ENCODE measurements at regions not wholly inside any gene's neighbourhood (a gene's known extent, or its start where the extent isn't known, plus 50 kb on each side); places are given as distances from the start of the nearest gene placed in this dataset.

DNA sequence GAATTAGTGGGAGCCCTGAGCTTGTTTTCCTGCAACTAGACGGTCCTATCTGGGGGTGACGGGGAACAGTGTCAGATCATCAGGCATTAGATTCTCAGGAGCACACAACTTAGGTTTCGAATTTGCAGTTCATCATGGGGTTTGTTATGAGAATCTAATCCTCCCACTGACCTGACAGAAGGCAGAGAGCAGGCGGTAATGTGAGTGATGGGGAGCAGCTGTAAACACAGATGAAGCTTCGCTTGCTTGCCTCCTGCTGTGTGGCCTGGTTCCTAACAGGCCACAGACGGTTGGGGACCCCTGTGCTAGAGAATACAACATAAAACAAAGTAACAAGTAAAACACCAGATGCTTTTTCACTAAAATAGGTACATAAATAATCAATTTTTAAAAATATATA is 86.2 kb upstream of the BLTP1 start:
- H3K9ac ChIP-seq (ENCODE audit: low read length) = no peak overlapping the region
- no peaks in the 10 kb centered on the region for H3K27me3 ChIP-seq (ENCODE audit: control insufficient read depth, insufficient read depth, low read length)
- H3K4me1 ChIP-seq (ENCODE audit: control insufficient read depth, low read depth, low read length) = no peaks in the 10 kb centered on the region
- H3K36me3 ChIP-seq (ENCODE audit: control insufficient read depth, low read depth, low read length) = no peaks in the 10 kb centered on the region
- no peaks in the 10 kb centered on the region for H3K9me3 ChIP-seq (ENCODE audit: control insufficient read depth, low read depth, low read length)
- no peak overlapping the region for H3K27ac ChIP-seq (ENCODE audit: low read length)
- no peak overlapping the region for H3K4me3 ChIP-seq (ENCODE audit: low read length)

DNA sequence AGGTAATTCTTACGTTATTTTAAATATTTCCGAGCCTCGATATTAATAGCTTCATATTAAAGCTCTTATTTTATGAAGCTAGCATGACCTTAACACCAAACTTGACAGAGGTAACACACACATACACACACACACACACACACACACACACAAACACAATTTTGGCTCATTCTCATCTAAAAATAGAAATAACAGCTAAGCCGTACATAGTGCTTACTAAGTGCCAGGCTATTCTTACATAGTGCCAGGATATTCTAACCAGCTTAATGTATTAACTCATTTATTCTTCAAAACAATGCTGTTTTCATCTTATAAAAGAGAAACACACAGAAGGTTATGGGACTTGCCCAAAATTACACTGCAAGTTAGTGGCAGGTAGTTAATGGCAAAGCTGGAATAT is 87.0 kb upstream of the BLTP1 start:
- Histone ChIP-seq H3K4me1 (ENCODE audit: control insufficient read depth, low read depth, low read length) (no peaks in the 10 kb centered on the region), H3K9me3 (ENCODE audit: control insufficient read depth, low read depth, low read length) (no peaks in the 10 kb centered on the region), H3K27me3 (ENCODE audit: control insufficient read depth, insufficient read depth, low read length) (no peaks in the 10 kb centered on the region), H3K36me3 (ENCODE audit: control insufficient read depth, low read depth, low read length) (no peaks in the 10 kb centered on the region), H3K4me3 (ENCODE audit: low read length) (no peak overlapping the region), H3K9ac (ENCODE audit: low read length) (no peak overlapping the region), H3K27ac (ENCODE audit: low read length) (no peak overlapping the region)

DNA sequence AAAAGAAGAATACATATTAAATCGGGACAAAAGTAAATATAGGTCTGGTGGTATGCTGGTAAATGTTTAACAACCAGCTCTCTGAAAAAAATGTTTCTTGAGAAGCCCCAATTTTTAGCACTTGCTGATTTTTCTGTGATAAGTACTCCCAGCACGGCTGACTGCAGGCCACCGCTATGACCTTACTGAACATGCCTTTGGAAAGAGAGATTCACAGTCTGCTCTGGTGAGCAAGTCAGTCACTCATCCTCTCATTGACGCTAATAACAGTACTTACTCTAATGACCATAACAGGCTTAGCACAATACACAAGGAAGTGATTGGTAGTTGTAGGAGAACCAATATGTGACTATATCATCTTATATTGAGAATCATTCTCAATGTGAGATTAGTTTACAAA is 98.9 kb upstream of the BLTP1 start:
- no peaks in the 10 kb centered on the region for H3K9me3 ChIP-seq (ENCODE audit: control insufficient read depth, low read depth, low read length)
- no peaks in the 10 kb centered on the region for H3K36me3 ChIP-seq (ENCODE audit: control insufficient read depth, low read depth, low read length)
- no peak overlapping the region for H3K9ac ChIP-seq (ENCODE audit: low read length)
- H3K4me3 ChIP-seq (ENCODE audit: low read length) = no peak overlapping the region
- H3K27ac ChIP-seq (ENCODE audit: low read length) = no peak overlapping the region
- no peaks in the 10 kb centered on the region for H3K4me1 ChIP-seq (ENCODE audit: control insufficient read depth, low read depth, low read length)
- no peaks in the 10 kb centered on the region for H3K27me3 ChIP-seq (ENCODE audit: control insufficient read depth, insufficient read depth, low read length)

DNA sequence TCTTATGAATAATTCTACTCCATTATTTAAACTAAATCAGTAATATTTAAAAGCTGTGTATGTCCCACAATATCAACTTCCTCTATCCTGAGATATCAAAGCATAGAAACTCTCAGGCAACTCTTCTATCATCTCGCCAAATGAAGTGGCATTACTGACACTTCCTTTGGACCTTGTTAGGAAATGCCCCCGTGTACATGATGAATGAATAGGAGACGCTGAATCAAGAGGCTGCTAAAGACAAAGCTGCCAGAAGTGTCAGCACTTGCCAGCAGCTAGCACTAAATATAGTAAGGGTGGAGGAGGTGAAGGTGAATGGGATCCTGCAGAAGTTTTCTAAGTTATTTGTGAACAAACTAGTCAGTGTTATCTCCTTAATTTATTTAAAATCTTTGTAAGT is 99.5 kb upstream of the BLTP1 start:
- no peaks in the 10 kb centered on the region for H3K9me3 ChIP-seq (ENCODE audit: control insufficient read depth, low read depth, low read length)
- H3K4me1 ChIP-seq (ENCODE audit: control insufficient read depth, low read depth, low read length) = no peaks in the 10 kb centered on the region
- no peak overlapping the region for H3K27ac ChIP-seq (ENCODE audit: low read length)
- no peak overlapping the region for H3K9ac ChIP-seq (ENCODE audit: low read length)
- no peaks in the 10 kb centered on the region for H3K27me3 ChIP-seq (ENCODE audit: control insufficient read depth, insufficient read depth, low read length)
- no peak overlapping the region for H3K4me3 ChIP-seq (ENCODE audit: low read length)
- H3K36me3 ChIP-seq (ENCODE audit: control insufficient read depth, low read depth, low read length) = no peaks in the 10 kb centered on the region

DNA sequence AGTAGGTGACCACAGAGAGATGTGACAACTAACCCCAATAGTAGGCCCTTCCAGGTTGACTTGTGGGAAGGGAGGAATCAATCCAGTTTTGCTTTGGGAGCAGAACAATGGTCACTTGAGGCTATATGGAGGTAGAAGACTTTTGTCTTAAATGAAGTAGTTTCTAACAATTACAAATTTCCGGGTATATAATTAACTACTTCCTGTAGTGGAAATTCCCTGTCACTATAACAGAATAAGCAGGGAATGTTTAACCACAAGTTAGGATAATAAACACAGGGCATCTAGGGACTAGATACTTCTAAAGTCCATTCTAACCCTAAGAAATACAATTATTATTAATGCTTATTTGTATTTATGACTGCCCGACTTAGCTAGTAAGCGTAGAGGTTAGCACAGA is 99.0 kb upstream of the TRPC3 start:
- H3K4me3 ChIP-seq (ENCODE audit: low read length) = no peak overlapping the region
- no peaks in the 10 kb centered on the region for H3K9me3 ChIP-seq (ENCODE audit: control insufficient read depth, low read depth, low read length)
- no peak overlapping the region for H3K27ac ChIP-seq (ENCODE audit: low read length)
- H3K36me3 ChIP-seq (ENCODE audit: control insufficient read depth, low read depth, low read length) = no peaks in the 10 kb centered on the region
- H3K27me3 ChIP-seq (ENCODE audit: control insufficient read depth, insufficient read depth, low read length) = no peaks in the 10 kb centered on the region
- H3K4me1 ChIP-seq (ENCODE audit: control insufficient read depth, low read depth, low read length) = no peaks in the 10 kb centered on the region
- H3K9ac ChIP-seq (ENCODE audit: low read length) = no peak overlapping the region

DNA sequence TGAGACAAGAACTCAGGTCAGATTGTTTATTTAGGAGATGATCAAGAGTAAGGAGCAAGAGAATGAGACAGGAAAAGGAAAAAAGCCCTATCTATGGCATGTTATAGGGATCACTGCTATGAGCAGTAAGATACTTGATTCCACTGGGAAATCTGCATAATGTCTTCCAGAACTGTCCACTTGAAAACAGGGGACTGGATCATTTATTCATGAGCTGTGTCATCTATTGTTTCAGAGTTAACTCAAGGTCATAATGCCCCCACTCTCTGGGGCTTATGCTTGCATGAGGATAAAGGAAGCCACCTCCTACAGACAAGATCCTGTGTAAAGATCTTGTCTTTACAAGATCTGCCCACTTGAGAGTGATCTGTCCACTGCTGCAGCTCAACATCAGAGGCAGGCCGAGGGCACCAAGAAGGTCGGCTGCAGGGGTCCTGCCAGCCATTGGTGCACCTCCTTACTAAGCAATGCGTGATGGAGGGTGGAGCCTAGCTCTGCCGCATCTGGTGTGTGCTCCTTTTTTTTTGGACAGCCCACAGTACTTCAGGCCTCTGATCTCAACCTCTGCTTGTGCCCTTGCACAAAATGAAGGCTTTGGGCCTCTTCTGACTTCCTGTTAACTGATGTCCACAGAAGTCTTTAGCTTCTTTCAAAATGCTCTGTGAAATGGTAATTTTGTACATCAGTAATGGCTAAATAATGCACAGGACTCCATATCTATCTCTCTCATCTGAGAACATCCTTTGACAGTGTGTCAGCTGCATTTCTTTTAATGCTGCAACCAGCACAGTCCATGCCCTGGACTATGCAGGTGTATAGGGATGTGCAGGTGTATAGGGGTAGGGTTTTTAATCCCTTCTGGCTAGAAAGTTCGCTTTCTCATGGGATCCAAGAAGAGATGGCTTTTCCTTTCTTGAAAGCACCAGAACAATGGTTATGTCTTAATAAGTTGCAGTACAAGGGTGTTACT is 95.9 kb upstream of the TRPC3 start:
- H3K36me3 ChIP-seq (ENCODE audit: control insufficient read depth, low read depth, low read length) = no peaks in the 10 kb centered on the region
- H3K27ac ChIP-seq (ENCODE audit: low read length) = no peak overlapping the region
- peaks cover 4% of the 10 kb centered on the region for H3K4me1 ChIP-seq (ENCODE audit: control insufficient read depth, low read depth, low read length)
- H3K9ac ChIP-seq (ENCODE audit: low read length) = no peak overlapping the region
- H3K9me3 ChIP-seq (ENCODE audit: control insufficient read depth, low read depth, low read length) = no peaks in the 10 kb centered on the region
- no peaks in the 10 kb centered on the region for H3K27me3 ChIP-seq (ENCODE audit: control insufficient read depth, insufficient read depth, low read length)
- H3K4me3 ChIP-seq (ENCODE audit: low read length) = no peak overlapping the region

DNA sequence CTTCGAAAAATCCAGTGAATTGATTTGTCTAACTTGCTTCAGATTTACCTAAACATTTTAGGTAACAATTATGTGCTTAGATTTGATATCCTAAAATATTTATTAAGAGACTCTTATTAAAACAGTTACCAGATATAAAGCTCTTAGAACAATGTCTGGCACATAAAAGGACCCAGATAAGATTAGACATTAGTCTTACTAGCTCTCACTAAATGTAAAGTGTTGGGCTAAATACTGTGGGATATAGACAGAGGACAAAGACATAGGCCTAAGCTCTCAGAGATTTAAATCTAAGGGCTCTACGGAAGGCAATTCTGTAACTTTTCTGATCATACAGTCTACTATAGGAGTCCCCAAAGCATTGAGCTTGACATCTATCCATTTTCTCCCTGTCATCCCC is 94.4 kb upstream of the TRPC3 start:
- Histone ChIP-seq H3K4me3 (ENCODE audit: low read length) (no peak overlapping the region), H3K9ac (ENCODE audit: low read length) (no peak overlapping the region), H3K27me3 (ENCODE audit: control insufficient read depth, insufficient read depth, low read length) (no peaks in the 10 kb centered on the region), H3K36me3 (ENCODE audit: control insufficient read depth, low read depth, low read length) (no peaks in the 10 kb centered on the region), H3K9me3 (ENCODE audit: control insufficient read depth, low read depth, low read length) (no peaks in the 10 kb centered on the region), H3K27ac (ENCODE audit: low read length) (no peak overlapping the region), H3K4me1 (ENCODE audit: control insufficient read depth, low read depth, low read length) (peaks cover 4% of the 10 kb centered on the region)

DNA sequence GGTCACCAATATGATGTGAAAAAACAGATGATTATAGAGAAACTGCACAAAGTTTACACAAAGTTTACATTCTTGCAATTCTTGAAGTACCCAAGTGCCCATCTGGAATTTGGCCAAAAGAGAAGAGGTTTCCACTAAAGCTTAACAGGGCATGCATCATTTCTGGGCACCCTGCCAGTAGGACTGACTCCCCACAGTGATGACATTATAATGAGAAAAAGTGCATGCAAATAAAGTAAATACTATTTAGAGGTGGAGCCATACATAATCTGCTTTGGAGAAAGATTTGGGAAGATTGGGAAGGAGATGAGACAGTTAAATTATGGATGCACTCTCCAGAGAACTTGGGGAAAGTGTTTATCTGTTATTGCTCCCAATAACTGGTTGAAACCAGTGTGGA is 93.7 kb upstream of the TRPC3 start:
- no peak overlapping the region for H3K27ac ChIP-seq (ENCODE audit: low read length)
- no peaks in the 10 kb centered on the region for H3K36me3 ChIP-seq (ENCODE audit: control insufficient read depth, low read depth, low read length)

DNA sequence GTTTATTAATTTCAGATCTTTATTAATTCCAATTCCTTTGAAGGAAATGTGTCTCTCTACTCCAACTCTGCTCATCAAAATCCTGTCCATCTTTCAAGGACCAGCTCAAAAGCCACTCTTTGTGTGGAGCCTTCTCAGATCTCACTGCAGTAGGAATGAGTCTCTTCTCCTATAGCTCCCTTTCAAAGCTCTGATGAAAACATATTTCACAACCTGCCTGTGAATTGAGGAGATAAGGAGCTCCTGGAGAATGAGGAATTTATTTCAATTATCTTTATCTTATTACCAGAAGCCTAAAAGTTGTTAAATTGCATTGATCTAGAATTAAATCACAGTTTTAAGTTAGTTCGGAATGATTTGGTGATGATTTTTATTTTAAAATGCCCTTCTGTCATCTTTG is 92.6 kb upstream of the TRPC3 start:
- no peak overlapping the region for H3K4me3 ChIP-seq (ENCODE audit: low read length)
- H3K36me3 ChIP-seq (ENCODE audit: control insufficient read depth, low read depth, low read length) = no peaks in the 10 kb centered on the region
- no peaks in the 10 kb centered on the region for H3K27me3 ChIP-seq (ENCODE audit: control insufficient read depth, insufficient read depth, low read length)
- H3K9me3 ChIP-seq (ENCODE audit: control insufficient read depth, low read depth, low read length) = no peaks in the 10 kb centered on the region
- no peak overlapping the region for H3K9ac ChIP-seq (ENCODE audit: low read length)
- H3K27ac ChIP-seq (ENCODE audit: low read length) = no peak overlapping the region
- H3K4me1 ChIP-seq (ENCODE audit: control insufficient read depth, low read depth, low read length) = peaks cover 4% of the 10 kb centered on the region

More for the DNA sequence above, 93.7 kb upstream of the TRPC3 start:
- H3K27me3 ChIP-seq (ENCODE audit: control insufficient read depth, insufficient read depth, low read length) = no peaks in the 10 kb centered on the region
- H3K4me1 ChIP-seq (ENCODE audit: control insufficient read depth, low read depth, low read length) = peaks cover 4% of the 10 kb centered on the region
- H3K4me3 ChIP-seq (ENCODE audit: low read length) = no peak overlapping the region
- H3K9me3 ChIP-seq (ENCODE audit: control insufficient read depth, low read depth, low read length) = no peaks in the 10 kb centered on the region
- H3K9ac ChIP-seq (ENCODE audit: low read length) = no peak overlapping the region

DNA sequence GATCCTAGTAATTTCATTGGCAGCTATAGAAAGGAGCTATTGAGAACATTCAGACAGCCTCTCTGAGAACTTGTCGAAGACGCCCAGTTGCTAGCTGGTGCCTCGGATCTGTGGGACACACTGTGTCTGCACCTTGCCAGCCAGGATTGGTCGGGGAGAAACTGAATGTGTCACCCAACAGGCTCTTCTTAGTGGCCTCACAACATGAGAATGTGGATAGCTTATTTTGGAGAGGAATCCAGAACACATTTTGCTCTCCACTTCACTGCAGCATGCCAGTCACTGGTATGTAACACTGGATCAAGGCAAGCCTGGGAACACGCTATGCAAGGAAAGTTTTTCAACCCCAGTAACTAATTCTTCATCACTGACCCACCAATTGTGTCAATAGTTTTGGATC is 89.5 kb upstream of the TRPC3 start:
- no peak overlapping the region for H3K4me3 ChIP-seq (ENCODE audit: low read length)
- no peaks in the 10 kb centered on the region for H3K27me3 ChIP-seq (ENCODE audit: control insufficient read depth, insufficient read depth, low read length)
- H3K27ac ChIP-seq (ENCODE audit: low read length) = no peak overlapping the region
- no peak overlapping the region for H3K9ac ChIP-seq (ENCODE audit: low read length)
- H3K4me1 ChIP-seq (ENCODE audit: control insufficient read depth, low read depth, low read length) = peaks cover 4% of the 10 kb centered on the region
- H3K36me3 ChIP-seq (ENCODE audit: control insufficient read depth, low read depth, low read length) = no peaks in the 10 kb centered on the region
- H3K9me3 ChIP-seq (ENCODE audit: control insufficient read depth, low read depth, low read length) = no peaks in the 10 kb centered on the region

DNA sequence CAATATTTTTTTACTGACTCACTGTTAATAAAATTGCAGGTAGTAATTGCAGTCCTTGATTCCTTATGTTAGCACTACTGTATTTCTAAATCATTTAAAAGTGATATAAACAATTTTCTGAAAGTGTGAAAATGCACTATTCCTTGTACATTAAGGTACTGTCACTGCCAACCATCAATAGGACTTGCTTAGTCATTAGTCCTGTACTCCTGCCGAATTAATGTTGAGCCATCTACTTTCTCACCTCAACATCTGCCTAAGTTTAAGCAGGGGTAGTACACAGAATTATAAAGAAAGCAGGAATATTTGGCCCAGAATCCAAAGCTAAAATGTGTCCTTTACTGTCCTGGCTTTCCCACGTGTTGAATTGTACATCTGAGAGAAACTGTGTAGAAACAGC is 87.0 kb upstream of the TRPC3 start:
- Histone ChIP-seq H3K4me3 (ENCODE audit: low read length) (no peak overlapping the region), H3K27ac (ENCODE audit: low read length) (no peak overlapping the region), H3K27me3 (ENCODE audit: control insufficient read depth, insufficient read depth, low read length) (no peaks in the 10 kb centered on the region), H3K9me3 (ENCODE audit: control insufficient read depth, low read depth, low read length) (no peaks in the 10 kb centered on the region), H3K4me1 (ENCODE audit: control insufficient read depth, low read depth, low read length) (no peaks in the 10 kb centered on the region), H3K36me3 (ENCODE audit: control insufficient read depth, low read depth, low read length) (no peaks in the 10 kb centered on the region), H3K9ac (ENCODE audit: low read length) (no peak overlapping the region)

DNA sequence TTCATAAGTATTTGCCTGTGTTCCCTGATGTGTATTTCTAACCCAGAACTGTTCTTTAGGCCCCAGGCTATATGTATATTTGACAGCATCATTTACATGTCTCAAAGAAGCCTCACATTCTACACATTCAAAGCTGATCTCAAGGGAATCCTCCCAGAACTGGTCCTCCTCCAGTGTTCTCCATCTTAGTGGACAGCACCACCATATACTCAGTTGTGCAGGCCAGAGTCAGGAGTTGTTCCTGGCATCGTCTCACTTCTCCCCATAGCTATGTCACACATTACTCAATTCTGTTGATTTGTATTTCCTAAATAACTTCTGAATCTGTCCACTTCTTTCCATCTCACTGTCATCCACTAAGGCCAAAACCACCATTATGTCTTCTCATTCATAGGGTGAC is 82.8 kb upstream of the TRPC3 start:
- Histone ChIP-seq H3K9ac (ENCODE audit: low read length) (no peak overlapping the region), H3K9me3 (ENCODE audit: control insufficient read depth, low read depth, low read length) (no peaks in the 10 kb centered on the region), H3K27me3 (ENCODE audit: control insufficient read depth, insufficient read depth, low read length) (no peaks in the 10 kb centered on the region), H3K4me3 (ENCODE audit: low read length) (no peak overlapping the region), H3K4me1 (ENCODE audit: control insufficient read depth, low read depth, low read length) (no peaks in the 10 kb centered on the region), H3K36me3 (ENCODE audit: control insufficient read depth, low read depth, low read length) (no peaks in the 10 kb centered on the region), H3K27ac (ENCODE audit: low read length) (no peak overlapping the region)
